ENCODE measurements at regions not wholly inside any gene's neighbourhood (a gene's known extent, or its start where the extent isn't known, plus 50 kb on each side); places are given as distances from the start of the nearest gene placed in this dataset.
"Not testable (repeated sequence)": the region's sequence is repeated elsewhere in the genome, so short reads cannot be mapped to it uniquely, and the experiment has no call there.

GRCh38 chr10:125265579-125265955 is 105.2 kb upstream of the CTBP2 start:
- DNase-seq: no peak

DNA sequence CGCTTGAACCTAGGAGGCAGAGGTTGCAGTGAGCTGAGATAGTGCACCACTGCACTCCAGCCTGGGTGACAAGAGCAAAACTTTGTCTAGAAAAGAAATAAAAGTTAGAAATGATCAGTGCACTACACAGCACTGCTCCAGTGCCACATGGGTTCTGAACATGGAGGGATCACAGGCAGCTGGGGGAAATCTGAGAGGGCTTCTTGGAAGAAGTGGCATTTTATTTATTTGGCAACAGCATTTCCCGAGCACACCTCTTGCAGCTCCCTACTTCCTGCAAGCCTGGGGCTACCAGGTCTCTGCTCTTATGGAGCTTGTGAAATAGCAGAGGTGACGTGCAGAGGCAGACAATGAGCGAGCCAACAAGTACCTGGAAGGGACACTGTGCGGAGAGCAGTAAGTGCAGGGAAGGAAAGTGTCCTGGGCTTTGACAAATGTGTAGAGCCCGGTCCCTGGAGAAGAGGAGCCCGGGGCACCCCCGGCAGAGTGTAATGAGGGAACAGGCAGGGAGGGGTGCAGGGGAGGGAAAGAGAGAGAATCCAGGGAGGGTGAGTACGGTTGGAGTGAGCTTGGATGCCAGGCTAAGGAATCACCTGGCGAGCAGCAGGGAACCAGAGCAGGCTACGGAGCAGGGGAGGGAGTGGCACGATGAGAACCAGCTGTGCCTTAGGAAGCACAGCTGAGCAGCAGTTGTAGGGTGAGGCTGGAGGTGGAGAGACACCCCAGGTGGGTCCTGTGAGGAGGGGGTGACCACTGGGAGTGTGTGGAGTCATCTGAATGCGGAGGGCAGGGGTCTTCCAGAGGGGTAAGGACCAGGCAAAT is 104.6 kb upstream of the CTBP2 start:
- peak in 1 of 3 experiments; percentile 10 for DNase-seq

DNA sequence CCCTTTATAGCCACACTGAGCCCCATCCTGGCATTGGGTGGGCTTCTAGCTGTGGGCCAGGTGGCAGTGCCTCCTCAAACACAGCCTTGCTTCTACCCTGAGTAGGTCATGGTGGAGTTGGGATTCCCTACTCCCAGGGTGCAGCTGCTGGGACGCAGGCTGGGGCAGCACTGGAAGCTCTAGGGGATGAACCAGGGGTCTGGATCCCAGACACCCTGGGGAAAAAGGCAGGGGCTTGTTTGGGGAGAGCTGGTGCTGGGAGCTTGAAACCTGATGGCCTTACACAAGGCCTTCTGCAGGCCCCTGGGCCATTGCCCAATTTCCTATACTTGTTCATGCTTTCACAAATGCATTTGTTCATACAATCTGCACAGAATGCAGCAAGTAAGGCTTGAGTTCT is 103.7 kb upstream of the CTBP2 start:
- DNase-seq: no peak

DNA sequence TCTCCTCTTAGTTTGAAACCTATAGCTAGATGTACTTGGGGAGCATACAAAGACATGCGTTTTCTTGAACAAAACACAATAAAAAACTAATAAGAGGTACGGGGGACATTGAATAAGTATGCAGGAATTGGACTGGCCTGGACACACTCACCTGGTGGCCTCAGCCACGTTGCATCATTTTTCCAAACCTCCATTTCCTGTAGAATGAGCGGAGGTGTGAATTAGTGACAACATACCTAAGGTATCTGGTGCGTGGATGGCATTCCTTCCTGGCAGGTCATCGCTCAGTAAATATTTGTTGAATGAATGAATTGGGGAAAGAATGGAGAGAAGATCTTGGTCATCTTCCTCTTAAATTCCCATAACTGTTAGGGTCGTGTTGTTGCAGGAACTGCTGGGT is 103.2 kb upstream of the CTBP2 start:
- no peak for DNase-seq

DNA sequence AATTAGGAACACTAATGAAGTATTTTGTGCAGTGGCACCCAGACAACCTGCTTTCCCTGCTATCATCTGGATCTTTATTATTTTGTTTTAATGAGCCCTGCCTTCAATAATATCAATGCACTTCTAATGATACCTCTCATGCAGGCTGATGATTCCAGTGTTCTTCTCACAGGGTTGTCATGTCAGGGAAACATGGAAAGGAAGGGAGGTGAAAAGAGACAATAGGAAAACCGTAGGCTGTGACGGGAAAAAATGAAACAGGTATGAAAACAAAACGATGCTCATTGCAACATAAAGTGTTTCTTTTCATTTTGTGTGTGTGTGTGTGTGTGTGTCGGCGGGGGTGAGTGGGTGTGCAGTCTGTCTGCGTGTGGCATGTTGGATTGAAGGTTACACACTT is 102.6 kb upstream of the CTBP2 start:
- no peak for DNase-seq

GRCh38 chr10:125262409-125262808 is 102.0 kb upstream of the CTBP2 start:
- no peak for DNase-seq

- DNase-seq: no peak
These were observed 101.3 kb upstream of the CTBP2 start for GRCh38 chr10:125261491-125262186.

GRCh38 chr10:125260260-125260659 is 99.9 kb upstream of the CTBP2 start:
- DNase-seq: no peak

DNA sequence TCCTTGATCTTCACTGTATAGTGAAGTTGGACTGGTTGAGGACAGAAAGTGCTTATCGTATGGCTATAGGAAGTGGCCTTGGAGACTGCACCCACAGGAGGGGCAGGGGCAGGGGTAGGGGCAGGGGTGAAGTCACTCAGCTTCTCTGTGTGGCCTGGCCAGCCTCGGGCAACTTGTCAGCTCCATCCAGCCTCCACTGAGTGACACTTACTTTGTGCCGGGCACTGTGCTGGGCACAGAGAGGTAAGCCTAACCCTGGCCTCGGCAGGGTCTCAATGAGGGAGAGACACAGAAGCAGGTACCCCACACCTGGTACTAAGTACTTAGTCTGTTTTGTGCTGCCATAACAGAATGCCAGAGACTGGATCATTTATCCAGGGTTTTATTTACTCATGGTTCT is 99.3 kb upstream of the CTBP2 start:
- DNase-seq: no peak

GRCh38 chr10:125258676-125259075 is 98.3 kb upstream of the CTBP2 start:
- DNase-seq: no peak

DNA sequence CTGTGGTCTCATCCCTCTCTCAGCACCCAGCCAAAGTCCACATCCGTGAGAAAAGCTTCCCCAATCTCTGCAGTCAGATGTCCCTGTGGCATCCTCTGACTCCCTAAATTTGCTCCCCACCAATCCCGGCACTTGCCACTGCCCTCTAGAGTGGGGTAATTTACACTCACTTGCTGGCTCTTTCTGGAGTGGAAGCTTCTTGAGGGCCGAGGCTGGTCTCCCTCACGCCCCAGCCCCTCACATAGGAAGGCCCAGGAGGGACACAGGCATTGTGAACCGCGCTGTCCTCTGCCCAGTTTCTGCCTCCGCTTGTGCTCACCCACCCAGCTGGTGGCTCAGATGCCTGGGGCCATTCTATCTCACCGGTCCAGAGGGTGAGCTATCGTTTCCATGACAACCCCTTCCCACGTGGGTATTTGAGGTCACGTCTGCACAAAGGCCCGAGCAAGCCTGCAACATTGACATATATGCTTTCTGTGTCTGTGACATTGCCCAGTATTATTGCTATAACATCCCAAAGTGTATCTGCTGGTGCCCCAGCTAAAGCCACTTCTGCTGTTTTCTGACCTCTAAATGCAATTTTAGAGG is 97.3 kb upstream of the CTBP2 start:
- DNase-seq: peak in 1 of 3 experiments; percentile 15

DNA sequence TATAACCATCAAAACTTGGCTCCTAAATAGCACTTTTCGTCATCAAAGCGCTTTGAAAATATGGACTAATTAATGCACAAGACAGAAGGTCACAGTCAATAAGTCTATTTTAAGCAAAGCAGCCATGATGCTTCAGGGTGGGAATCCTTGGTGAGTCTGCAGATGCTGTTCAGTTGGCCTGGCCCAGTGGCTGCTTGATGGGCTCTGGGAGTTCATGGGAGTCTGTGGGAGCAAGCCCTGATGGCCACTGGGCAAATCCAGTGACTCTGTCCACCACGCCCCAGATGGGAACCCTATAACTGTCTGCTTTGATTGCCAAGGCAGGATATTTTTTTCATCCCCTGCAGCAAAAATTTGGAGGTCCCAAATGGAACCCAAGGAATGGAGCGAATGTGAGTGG is 95.7 kb upstream of the CTBP2 start:
- no peak for DNase-seq

DNA sequence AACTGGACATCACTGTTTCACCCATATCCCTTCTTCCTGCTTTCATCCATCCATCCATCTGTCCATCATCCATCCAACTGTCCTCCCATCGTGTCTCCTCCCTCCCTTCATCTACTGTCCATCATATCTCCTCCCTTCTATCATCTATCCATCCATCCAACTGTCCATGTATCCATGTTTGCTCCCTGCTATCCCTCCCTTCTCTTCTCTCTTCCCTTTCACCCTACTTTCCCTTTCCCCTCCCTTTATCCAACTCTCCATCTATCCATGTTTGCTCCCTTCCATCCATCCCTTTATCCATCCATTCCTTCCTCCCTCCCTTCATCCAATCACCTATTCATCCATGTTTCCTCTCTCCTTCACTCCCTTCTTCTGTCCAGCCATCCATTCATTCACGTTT is 92.6 kb upstream of the CTBP2 start:
- no peak for DNase-seq

DNA sequence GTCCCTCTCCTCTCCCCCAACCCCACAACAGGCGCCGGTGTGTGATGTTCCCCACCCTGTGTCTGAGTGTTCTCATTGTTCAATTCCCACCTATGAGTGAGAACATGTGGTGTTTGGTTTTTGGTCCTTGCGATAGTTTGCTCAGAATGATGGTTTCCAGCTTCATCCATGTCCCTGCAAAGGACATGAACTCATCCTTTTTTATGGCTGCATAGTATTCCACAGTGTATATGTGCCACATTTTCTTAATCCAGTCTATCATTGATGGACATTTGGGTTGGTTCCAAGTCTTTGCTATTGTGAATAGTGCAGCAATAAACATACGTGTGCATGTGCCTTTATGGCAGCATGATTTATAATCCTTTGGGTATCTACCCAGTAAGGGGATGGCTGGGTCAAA is 90.5 kb upstream of the CTBP2 start:
- DNase-seq: not testable (repeated sequence)

GRCh38 chr10:125249948-125250347 is 89.6 kb upstream of the CTBP2 start:
- no peak for DNase-seq

- no peak for DNase-seq
These were observed 88.1 kb upstream of the CTBP2 start for GRCh38 chr10:125248489-125248888.

- no peak for DNase-seq
These were observed 87.2 kb upstream of the CTBP2 start for GRCh38 chr10:125247576-125247975.

DNA sequence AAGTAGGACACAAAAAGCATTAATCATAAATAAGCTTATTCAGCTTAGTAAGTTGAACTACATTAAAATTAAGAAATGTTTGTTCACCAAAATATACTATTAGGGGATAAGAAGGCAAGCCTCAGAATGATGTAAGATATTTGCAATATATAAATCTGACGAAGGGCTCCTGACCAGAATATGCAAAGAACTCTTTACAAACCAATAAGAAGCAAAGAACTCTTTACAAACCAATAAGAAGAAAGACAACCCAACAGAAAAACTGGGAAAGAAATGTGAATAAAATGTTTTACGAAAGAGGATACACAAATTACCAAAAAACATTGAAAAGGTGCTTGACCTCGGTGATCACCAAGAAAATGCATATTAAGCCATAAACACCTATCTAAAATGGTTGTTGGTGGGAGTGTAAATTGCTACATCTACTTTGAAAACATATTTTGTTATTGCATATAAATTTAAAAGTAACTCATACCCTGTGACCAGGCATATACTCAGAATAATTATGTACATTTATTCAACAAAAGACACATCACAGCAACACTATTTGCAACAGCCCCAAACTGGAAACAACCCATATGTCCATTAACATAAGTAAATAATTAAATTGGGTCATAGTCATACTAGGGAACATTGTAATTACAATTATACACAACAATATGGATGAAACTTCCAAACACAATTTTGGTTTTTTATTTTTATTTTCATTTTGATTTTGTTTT is 83.3 kb upstream of the CTBP2 start:
- DNase-seq: no peak

DNA sequence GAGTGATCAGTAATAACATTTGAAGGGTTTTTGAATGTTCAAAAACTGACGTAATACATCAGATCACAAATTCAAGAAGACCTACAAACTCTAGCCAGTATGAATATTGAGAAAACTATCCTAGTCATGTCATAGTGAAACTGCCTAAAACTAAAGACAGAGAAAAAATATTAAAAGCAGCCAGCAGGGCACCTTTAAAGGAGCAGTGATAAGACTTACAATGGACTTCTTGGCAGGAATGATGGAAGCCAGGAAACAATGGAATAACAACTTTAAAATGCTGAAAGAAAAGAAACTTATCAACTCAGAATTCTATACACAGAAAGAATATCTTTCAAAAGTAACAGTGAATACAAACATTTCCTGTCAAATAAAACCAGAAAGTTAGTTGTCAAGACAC is 78.3 kb upstream of the CTBP2 start:
- DNase-seq: no peak

DNA sequence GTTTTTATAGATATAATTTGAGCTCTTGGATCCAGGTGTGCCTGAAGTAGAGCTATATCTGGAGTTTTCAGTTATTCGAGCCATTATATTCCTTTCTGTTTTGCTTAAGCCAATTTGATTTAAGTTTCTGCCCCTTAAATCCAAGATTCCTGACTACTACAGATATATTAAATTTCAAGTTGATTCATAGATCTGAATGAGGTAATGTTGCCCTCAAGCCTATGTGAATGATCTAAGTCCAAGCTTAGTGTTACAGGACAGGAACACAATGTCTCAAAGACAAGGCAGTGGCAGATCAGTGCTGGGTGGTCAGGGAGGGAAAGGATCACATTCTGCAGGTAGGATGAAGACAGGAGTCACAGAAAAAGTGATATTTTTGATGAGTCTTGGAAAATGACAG is 75.7 kb upstream of the CTBP2 start:
- DNase-seq: no peak

- DNase-seq: no peak
These were observed 75.0 kb upstream of the CTBP2 start for GRCh38 chr10:125235093-125236069.

- not testable (repeated sequence) for DNase-seq
These were observed 74.2 kb upstream of the CTBP2 start for GRCh38 chr10:125234576-125234975.
